Muscle of leg (tissue), 3 donors: ENCODE measurements at regions not wholly inside any gene's neighbourhood (a gene's known extent, or its start where the extent isn't known, plus 50 kb on each side); places are given as distances from the start of the nearest gene placed in this dataset.
"Not testable (repeated sequence)": the region's sequence is repeated elsewhere in the genome, so short reads cannot be mapped to it uniquely, and the experiment has no call there.

Source experiments
- DNase-seq: peaks from one replicate; pipeline ENCODE4 v3.0.0; 2013
- H3K27ac ChIP-seq: one replicate; pipeline ENCODE4 v1.5.1; 2013; ENCODE audit warnings: mild to moderate bottlenecking, low read length, control low read depth
- H3K27me3 ChIP-seq: one replicate; pipeline ENCODE4 v1.6.1; 2013; ENCODE audit warnings: low read length; ENCODE audit not compliant: control insufficient read depth, insufficient read depth
- H3K36me3 ChIP-seq: one replicate; pipeline ENCODE4 v1.6.1; 2013; ENCODE audit warnings: low read length; ENCODE audit not compliant: control insufficient read depth, insufficient read depth
- H3K4me1 ChIP-seq: one replicate; pipeline ENCODE4 v1.6.1; 2013; ENCODE audit warnings: low read length; ENCODE audit not compliant: control insufficient read depth, insufficient read depth
- H3K4me3 ChIP-seq: one replicate; pipeline ENCODE4 v1.5.1; 2013; ENCODE audit warnings: low read length, control low read depth
- H3K9me3 ChIP-seq: replicated peaks from 2 replicates; pipeline ENCODE4 v1.6.1; 2013; ENCODE audit warnings: low read depth, low read length; ENCODE audit not compliant: control insufficient read depth
- WGBS: methylation state at CpG from one replicate; pipeline ENCODE4 v1.1.5; 2013; ENCODE audit warnings: missing lambda C conversion rate; ENCODE audit not compliant: insufficient coverage; 5-methylcytosine and 5-hydroxymethylcytosine counted together

DNA sequence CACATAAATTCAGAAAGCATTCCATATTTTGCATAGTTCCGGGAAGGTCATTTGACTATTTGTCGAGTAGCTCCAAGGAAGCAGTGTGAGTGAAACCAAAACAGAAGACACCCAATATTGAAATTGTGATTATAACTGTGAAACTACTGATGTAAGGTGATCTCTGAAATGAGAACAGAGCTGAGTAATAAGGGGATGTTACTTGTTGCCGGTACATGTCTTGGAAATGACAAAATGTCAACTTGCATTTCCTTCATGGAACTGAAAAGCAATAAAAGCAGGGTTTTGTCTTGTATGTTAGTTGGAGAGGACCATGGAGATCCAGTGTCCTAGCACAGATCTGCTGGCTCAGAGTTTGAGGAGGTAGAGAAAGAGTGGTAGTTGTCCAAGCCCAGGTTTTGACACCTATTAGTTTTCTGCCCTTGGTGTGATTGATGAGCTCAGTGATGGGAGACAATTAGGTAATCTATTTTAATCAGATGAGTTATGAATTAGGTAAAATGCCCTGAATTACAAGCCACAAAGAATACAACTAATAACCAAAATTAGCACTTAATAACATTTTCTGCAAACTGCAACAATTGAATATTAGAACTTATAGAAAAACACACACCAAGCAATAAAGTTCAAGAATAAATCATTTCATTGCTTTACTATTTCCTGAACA lies 58.7 kb upstream of the ZNF519 start:
- WGBS = 100% methylated on average over 1 of the region's 3 CpGs
- DNase-seq, H3K4me3 ChIP-seq, H3K27me3 ChIP-seq, H3K9me3 ChIP-seq, H3K4me1 ChIP-seq, H3K27ac ChIP-seq, H3K36me3 ChIP-seq: not testable (repeated sequence)

DNA sequence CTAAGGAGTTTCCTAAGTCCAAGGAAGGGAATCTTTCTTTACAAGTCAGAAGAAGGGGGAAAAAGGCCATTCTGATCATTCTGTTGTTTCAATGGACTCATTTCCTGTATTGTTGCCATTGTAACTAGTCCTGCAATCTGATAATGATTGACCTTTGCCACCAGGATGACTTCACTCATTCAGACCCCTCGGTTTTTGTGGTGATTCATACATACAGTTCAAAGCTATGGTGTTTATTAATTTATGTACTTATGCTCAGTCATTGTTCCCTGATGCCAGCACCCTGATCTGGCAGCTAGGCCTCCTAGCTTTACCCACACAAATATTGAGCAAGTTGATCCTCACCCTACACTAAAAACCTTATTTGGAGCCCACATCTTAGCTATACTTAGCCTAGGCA lies 57.6 kb upstream of the ZNF519 start:
- no peak for DNase-seq
- H3K4me3 ChIP-seq = no peak overlapping the region
- H3K4me1 ChIP-seq = no peaks in the 10 kb centered on the region
- no CpG with 5 or more reads among the region's 1 CpG for whole genome bisulfite sequencing
- no peaks in the 10 kb centered on the region for H3K27me3 ChIP-seq
- no peaks in the 10 kb centered on the region for H3K36me3 ChIP-seq
- H3K9me3 ChIP-seq = no peaks in the 10 kb centered on the region
- H3K27ac ChIP-seq = no peak overlapping the region

DNA sequence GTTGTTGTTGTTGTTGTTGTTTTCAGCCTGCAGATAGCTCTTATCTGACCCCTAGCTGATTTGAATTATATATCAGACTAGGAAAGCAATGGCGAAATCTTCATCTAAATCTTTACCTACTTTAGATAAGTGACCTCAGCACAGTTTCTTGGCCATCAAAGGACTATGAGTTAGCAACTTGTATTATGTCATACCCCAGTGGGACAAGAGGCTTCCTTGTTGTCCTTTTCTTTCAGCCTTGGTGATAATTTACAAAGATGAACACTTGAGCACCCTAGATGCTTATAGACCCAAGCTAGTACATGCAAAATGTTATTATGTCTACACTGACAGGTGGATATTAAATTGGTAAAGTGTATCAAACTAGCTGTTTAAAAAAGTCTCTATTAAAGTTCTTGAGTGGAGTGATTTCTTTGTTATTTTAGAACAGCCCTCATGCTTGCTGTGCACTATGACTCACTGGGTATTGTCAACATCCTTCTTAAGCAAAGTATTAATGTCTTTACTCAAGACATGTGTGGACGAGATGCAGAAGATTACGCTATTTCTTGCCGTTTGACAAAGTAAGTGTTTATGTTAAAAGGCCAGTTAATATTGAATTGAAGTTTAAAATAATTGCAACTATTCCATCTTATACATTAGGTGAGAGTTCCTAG lies 56.6 kb upstream of the ZNF519 start:
- no CpG with 5 or more reads among the region's 4 CpGs for WGBS
- not testable (repeated sequence) for H3K9me3 ChIP-seq, H3K4me1 ChIP-seq, H3K4me3 ChIP-seq, H3K36me3 ChIP-seq, H3K27ac ChIP-seq, DNase-seq, H3K27me3 ChIP-seq
